ENCODE measurements at regions not wholly inside any gene's neighbourhood (a gene's known extent, or its start where the extent isn't known, plus 50 kb on each side); places are given as distances from the start of the nearest gene placed in this dataset. TPM values are rescaled to one million over a fixed set of nuclear protein-coding genes. Genes with fewer than 3 reads are reported as not detected.
A peak's percentile ranks its signal among the peaks of the same experiment; 100 is the strongest.
"Not testable (repeated sequence)": the region's sequence is repeated elsewhere in the genome, so short reads cannot be mapped to it uniquely, and the experiment has no call there.

DNA sequence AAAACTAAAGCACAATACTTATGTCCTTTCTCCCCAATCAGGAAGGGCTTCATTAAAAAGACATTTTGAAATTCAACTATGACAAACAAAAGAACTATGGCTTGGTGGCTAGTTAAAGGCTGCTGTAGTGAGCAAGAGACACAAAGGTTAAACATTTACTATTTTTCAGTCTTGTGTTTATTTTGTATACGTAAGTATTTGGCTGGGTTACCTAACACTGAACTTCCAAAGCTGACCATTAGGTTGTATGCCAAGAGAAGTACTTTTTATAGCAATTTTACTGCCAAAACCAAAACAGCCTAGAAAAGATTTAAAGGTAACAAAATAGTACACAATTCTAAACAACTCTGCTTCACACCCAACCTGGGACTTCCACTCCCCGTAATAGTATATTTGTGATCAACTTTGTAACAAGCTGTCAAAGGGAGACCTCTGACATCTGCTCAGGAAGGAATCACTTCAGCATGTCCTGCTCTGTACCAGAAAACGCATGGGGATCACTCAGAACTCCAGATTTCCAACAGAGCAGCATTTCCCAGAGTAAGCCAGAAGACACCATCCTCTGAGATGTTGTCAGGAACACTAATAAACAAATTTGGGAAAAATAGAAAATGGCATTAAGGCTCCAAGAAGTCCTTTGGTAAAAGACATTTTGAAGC lies 69.0 kb upstream of the ZSCAN2 start:
- H3K36me3 ChIP-seq (replicated peaks in 1 of 2; ENCODE audit: insufficient read depth in 1 of 2, low read depth in 2 of 2); H3K27me3 ChIP-seq; intact Hi-C loops (cut with DNase I); H3K4me3 ChIP-seq; H3K9me3 ChIP-seq; DNase-seq: not testable (repeated sequence)
- Histone ChIP-seq H3K27ac (peak overlapping the region; percentile 50 to 62 (median 54)), H3K4me1 (peaks cover 12% of the 10 kb centered on the region)
- 16 to 23% methylated on average over 3 of the region's 3 CpGs for WGBS, 2 donors
- peak; percentile 71 for ATAC-seq
- TF ChIP-seq, protein P1, sequence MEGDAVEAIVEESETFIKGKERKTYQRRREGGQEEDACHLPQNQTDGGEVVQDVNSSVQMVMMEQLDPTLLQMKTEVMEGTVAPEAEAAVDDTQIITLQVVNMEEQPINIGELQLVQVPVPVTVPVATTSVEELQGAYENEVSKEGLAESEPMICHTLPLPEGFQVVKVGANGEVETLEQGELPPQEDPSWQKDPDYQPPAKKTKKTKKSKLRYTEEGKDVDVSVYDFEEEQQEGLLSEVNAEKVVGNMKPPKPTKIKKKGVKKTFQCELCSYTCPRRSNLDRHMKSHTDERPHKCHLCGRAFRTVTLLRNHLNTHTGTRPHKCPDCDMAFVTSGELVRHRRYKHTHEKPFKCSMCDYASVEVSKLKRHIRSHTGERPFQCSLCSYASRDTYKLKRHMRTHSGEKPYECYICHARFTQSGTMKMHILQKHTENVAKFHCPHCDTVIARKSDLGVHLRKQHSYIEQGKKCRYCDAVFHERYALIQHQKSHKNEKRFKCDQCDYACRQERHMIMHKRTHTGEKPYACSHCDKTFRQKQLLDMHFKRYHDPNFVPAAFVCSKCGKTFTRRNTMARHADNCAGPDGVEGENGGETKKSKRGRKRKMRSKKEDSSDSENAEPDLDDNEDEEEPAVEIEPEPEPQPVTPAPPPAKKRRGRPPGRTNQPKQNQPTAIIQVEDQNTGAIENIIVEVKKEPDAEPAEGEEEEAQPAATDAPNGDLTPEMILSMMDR (IDR thresholded peaks at IDR 0.05): peak in 4 of 7 experiments; percentile 33 to 46 (median 42)

DNA sequence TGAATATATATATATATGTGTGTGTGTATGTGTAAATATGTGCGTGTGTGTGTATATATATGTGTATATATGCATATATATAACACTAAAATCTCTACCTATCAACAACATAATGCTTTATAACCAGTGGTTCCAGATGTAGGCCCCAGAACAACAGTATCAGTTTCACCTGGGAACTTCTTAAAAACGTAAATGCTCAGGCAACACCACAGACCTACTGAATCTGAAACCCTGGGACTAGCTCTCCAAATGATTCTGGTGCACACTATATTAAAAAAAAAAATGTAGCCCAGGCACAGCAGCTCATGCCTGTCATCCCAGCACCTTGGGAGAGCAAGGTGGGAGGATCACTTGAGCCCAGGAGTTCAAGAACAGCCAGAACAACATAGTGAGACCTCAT lies 67.1 kb upstream of the ZSCAN2 start:
- H3K27ac ChIP-seq; ATAC-seq; H3K4me3 ChIP-seq; H3K27me3 ChIP-seq; intact Hi-C loops (cut with DNase I); DNase-seq; H3K36me3 ChIP-seq (replicated peaks in 1 of 2; ENCODE audit: insufficient read depth in 1 of 2, low read depth in 2 of 2); H3K9me3 ChIP-seq: not testable (repeated sequence)
- H3K4me1 ChIP-seq: peaks cover 12% of the 10 kb centered on the region
- 94 to 100% methylated on average over 2 of the region's 2 CpGs for WGBS, 2 donors

DNA sequence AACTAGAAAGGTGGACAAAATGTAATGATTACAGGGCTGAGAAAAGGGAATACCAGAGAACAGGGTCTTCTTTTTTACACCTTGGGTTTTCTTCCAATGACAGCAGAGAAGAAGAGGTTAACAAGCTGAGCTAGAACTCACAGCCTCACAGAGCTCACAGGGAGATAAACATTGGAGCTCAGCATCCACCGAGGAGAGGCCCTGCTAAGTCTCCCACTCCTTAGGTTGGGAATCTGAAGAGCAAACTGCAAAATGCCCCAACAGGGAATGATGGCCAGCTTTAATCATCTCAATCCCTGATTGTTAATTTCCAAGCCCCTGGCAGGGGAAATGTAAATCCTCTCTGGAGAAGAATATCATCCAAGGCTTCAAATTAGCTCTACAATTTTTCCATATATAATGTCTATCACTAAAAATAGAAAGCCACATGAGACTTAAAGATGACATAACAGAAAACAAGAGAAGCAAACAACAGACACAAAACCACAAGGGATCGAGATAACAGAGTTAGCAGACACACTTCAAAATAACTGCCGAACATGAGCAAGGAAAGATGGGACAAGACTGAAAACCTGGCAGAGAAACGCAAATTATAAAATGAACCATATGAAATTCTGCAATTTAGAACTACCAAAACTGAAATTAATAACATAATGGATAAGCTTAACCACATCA lies 66.1 kb upstream of the ZSCAN2 start:
- H3K4me3 ChIP-seq; H3K27me3 ChIP-seq; DNase-seq; ATAC-seq; H3K36me3 ChIP-seq (replicated peaks in 1 of 2; ENCODE audit: insufficient read depth in 1 of 2, low read depth in 2 of 2); H3K27ac ChIP-seq; H3K9me3 ChIP-seq; intact Hi-C loops (cut with DNase I): not testable (repeated sequence)
- H3K4me1 ChIP-seq: peaks cover 12% of the 10 kb centered on the region
- WGBS, 2 donors: 65 to 66% methylated on average over 4 of the region's 4 CpGs

DNA sequence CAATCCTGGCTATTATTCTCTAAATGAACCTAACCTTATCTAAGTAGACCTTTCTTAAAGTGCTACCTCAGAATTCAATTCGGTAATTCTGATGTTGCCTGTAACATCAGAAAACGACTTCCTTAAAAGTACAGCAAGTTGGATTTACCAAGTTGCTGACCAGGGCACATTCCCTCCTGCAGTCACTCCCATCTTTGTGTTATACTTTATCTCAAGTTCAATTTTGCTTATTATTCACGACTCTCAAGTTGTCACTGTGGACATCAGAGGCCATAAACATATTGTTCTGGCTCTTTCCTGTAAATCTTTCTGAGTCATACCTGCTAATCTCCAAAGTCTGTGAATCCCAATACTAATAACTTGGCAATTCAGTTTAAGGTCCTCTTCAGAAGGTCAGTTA lies 64.6 kb upstream of the ZSCAN2 start:
- H3K36me3 ChIP-seq (replicated peaks in 1 of 2; ENCODE audit: insufficient read depth in 1 of 2, low read depth in 2 of 2); DNase-seq; H3K27me3 ChIP-seq; intact Hi-C loops (cut with DNase I); H3K9me3 ChIP-seq; H3K4me3 ChIP-seq; H3K27ac ChIP-seq; ATAC-seq; H3K4me1 ChIP-seq: not testable (repeated sequence)
- WGBS, 2 donors: 61 to 73% methylated on average over 3 of the region's 3 CpGs

DNA sequence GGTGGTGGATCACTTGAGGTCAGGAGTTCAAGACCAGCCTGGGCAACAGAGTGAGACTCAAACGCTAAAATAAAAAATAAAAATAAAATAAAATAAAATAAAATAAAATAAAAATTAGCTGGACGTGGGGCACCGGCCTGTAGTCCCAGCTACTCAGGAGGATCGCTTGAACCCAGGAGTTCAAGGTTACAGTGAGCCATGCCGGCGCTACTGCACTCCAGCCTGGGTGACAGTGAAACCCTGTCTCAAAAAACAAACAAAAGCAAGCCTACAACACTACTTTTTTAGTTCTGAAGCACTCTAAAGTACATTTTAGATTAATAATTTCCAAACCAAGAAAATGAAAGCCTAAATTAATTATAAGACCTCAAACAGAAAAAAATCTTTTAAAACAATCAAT lies 56.2 kb upstream of the ZSCAN2 start:
- 89 to 91% methylated on average over 6 of the region's 6 CpGs for WGBS, 2 donors

DNA sequence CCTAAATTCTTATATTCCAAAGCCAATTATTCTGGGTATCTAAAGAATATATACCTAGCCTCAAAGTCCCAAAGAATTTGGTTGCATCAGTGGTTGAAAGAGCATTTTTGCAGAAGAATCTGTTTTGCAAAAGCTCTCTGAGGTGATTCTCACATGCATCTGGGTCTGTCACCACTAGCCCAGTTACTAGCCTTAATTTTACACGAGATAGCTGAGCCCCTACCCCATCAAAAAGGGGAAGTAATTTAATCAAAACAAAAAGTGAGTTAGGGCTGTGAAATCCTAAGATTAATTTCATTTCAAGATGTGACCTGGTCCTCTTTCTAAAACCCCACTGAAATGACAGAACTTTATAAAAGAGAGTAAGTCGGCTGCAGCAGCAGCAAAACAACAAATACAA lies 53.7 kb upstream of the ZSCAN2 start:
- H3K9me3 ChIP-seq; H3K27me3 ChIP-seq; H3K4me3 ChIP-seq; intact Hi-C loops (cut with DNase I); H3K36me3 ChIP-seq (replicated peaks in 1 of 2; ENCODE audit: insufficient read depth in 1 of 2, low read depth in 2 of 2); H3K27ac ChIP-seq; H3K4me1 ChIP-seq; ATAC-seq; DNase-seq: not testable (repeated sequence)
- WGBS, 2 donors: 79 to 80% methylated on average over 2 of the region's 2 CpGs

More for the DNA sequence above, 56.2 kb upstream of the ZSCAN2 start:
- H3K4me1 ChIP-seq; ATAC-seq; intact Hi-C loops (cut with DNase I); H3K4me3 ChIP-seq; DNase-seq; H3K27ac ChIP-seq; H3K36me3 ChIP-seq (replicated peaks in 1 of 2; ENCODE audit: insufficient read depth in 1 of 2, low read depth in 2 of 2); H3K9me3 ChIP-seq; H3K27me3 ChIP-seq: not testable (repeated sequence)

DNA sequence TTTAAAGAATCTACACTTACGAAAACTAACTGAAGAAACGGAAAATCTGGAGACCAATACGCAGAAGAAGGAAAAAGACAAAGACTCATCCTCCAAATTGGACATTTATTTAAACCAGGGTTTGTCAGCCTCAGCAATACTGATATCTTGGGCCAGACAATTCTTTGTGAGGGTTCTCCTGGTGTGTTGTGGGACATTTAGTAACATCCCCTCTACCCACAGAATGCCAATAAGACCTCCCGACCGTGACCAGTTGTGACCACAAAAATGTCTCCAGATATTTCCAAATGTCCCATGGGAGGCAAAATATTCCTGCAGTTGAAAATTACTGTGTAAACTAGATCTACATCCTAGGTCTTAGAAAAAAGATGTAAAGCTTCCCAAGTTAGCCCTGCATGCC lies 50.3 kb upstream of the ZSCAN2 start:
- ATAC-seq; H3K27ac ChIP-seq; intact Hi-C loops (cut with DNase I); H3K27me3 ChIP-seq; H3K9me3 ChIP-seq; H3K4me3 ChIP-seq; H3K36me3 ChIP-seq (replicated peaks in 1 of 2; ENCODE audit: insufficient read depth in 1 of 2, low read depth in 2 of 2); DNase-seq; H3K4me1 ChIP-seq: not testable (repeated sequence)
- WGBS, 2 donors: 93 to 98% methylated on average over 5 of the region's 5 CpGs

Small RNAs in the stretch of these regions (small RNA-seq; reads per million reads assigned to genes)
- gene AC048382.3 (not detected), gene CSPG4P5 (not detected), gene RF00017 (not detected), gene RN7SL417P (not detected)

Data from body of pancreas (tissue), 4 donors.